PC-3 (cell line): ENCODE measurements at regions not wholly inside any gene's neighbourhood (a gene's known extent, or its start where the extent isn't known, plus 50 kb on each side); places are given as distances from the start of the nearest gene placed in this dataset.

ENCODE experiments used
- CTCF ChIP-seq: fragments of 300-600 bp; sonication (generic); conservative IDR thresholded peaks from 2 replicates; pipeline ENCODE4 v1.5.1; 2017; ENCODE audit warnings: antibody characterized with exemption, low read depth, mild to moderate bottlenecking, low read length
- EZH2 ChIP-seq: fragments of 300-600 bp; sonication (generic); IDR thresholded peaks from one replicate; pipeline ENCODE4 v1.6.1; 2017; ENCODE audit warnings: antibody characterized with exemption, mild to moderate bottlenecking, low read length; ENCODE audit not compliant: unreplicated experiment
- EZH2phosphoT487 ChIP-seq: fragments of 300-600 bp; sonication (generic); IDR thresholded peaks from 2 replicates; pipeline ENCODE4 v1.6.1; 2018; ENCODE audit warnings: mild to moderate bottlenecking, antibody characterized with exemption, low read length, borderline replicate concordance

DNA sequence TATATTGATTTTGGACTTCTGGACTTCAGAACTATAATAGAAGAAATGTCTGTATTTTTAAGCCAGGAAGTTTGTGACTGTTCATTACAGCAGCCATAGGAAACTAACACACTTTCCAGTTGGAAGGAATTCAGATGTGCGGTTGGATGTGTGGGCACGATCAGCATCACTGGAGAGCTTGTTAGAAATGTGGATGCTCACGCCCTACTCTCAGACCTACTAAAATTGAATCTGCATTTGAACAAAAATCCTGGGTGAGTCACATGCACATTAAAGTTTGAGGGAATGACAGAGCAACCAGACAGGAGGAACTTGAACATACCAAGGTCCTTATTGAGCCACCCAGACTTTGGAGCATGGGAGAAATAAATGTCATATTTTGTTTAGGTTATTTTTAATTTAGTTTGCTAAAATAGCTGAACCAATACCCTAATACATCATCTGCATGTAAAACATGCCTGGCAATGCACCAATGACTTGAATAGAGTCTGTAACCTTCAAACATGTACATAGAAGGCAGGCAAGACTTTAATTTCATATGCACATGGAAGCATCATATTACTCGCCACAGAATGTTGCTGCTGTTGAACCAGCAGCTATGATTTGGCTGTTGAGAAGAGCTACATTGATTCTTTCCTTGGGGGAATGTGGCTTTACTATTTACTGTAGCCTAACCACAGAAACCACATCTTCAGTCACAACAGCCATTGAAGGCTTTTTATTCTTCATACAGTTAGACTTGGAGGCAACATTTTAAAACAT lies 346.2 kb downstream of the BARHL2 start:
- TF ChIP-seq EZH2: no peak
- no peak for TF ChIP-seq CTCF
- no peak for TF ChIP-seq EZH2phosphoT487
